Left lung (tissue), 4 donors: ENCODE measurements at regions not wholly inside any gene's neighbourhood (a gene's known extent, or its start where the extent isn't known, plus 50 kb on each side); places are given as distances from the start of the nearest gene placed in this dataset.
"Not testable (repeated sequence)": the region's sequence is repeated elsewhere in the genome, so short reads cannot be mapped to it uniquely, and the experiment has no call there.

Source experiments
- ATAC-seq: fragments of 200-7000 bp; cut with Tn5 transposase; one replicate; pipeline ENCODE4 v1.9.1; 2020; ENCODE audit warnings: moderate library complexity
- DNase-seq, 4 donors: peaks; one replicate each; pipeline ENCODE4 v3.0.0-alpha.2; 2013 to 2020
- H3K27ac ChIP-seq, 2 donors: fragments of 200-600 bp; sonication (generic) in 1 of 2; one replicate each; pipeline versions ENCODE4 v1.5.0 to v1.8.0; 2020 to 2021
- H3K27me3 ChIP-seq, 2 donors: fragments of 200-600 bp; sonication (generic) in 1 of 2; one replicate each; pipeline versions ENCODE4 v1.5.0 to v1.8.0; 2020 to 2021
- H3K36me3 ChIP-seq, 2 donors: fragments of 200-600 bp; sonication (generic) in 1 of 2; one replicate each; pipeline versions ENCODE4 v1.5.0 to v1.8.0; 2020 to 2021
- H3K4me1 ChIP-seq, 2 donors: fragments of 200-600 bp; one replicate each; pipeline ENCODE4 v1.8.0; 2021
- H3K4me3 ChIP-seq, 2 donors: fragments of 200-600 bp; sonication (generic) in 1 of 2; one replicate each; pipeline versions ENCODE4 v1.5.0 to v1.8.0; 2020 to 2021; ENCODE audit warnings: mild to moderate bottlenecking in 1 of 2
- H3K9me3 ChIP-seq, 2 donors: fragments of 200-600 bp; sonication (generic) in 1 of 2; one replicate each; pipeline versions ENCODE4 v1.5.0 to v1.8.0; 2020 to 2021
- CTCF ChIP-seq, 2 donors: fragments of 200-600 bp; sonication (generic) in 1 of 2; IDR thresholded peaks; one replicate each; pipeline versions ENCODE4 v1.5.0 to v1.8.0; 2021; ENCODE audit warnings: antibody characterized with exemption in 2 of 2
- intact Hi-C, 2 donors: fragments of 100-400 bp; cut with DNase I; formaldehyde crosslinking; loops; one replicate each; pipeline versions ENCODE4 v1.11.2 to v1.14.2; 2022
- donor health status: DM: no; HTN: yes; CAD: no.
- donor health status: DM: no; HTN: no; CAD: no.

GRCh38 chr7:64429232-64429631 is 115.5 kb downstream of the ZNF736 start:
- no peak for TF ChIP-seq CTCF (IDR thresholded peaks at IDR 0.05)
- Histone ChIP-seq H3K9me3 (peaks cover 0 to 40% of the 10 kb centered on the region in 2 donors), H3K4me3 (no peak overlapping the region), H3K27ac (no peak overlapping the region), H3K27me3 (no peaks in the 10 kb centered on the region), H3K36me3 (no peaks in the 10 kb centered on the region), H3K4me1 (no peaks in the 10 kb centered on the region)
- no peak for DNase-seq
- intact Hi-C loops: no loop called here
- no peak for ATAC-seq

- H3K27ac ChIP-seq, ATAC-seq, H3K36me3 ChIP-seq, intact Hi-C loops, DNase-seq, H3K4me1 ChIP-seq, H3K27me3 ChIP-seq, H3K4me3 ChIP-seq: not testable (repeated sequence)
- peaks cover 0 to 40% of the 10 kb centered on the region in 2 donors for H3K9me3 ChIP-seq
Measured at GRCh38 chr7:64425436-64425835, 111.7 kb downstream of the ZNF736 start.

DNA sequence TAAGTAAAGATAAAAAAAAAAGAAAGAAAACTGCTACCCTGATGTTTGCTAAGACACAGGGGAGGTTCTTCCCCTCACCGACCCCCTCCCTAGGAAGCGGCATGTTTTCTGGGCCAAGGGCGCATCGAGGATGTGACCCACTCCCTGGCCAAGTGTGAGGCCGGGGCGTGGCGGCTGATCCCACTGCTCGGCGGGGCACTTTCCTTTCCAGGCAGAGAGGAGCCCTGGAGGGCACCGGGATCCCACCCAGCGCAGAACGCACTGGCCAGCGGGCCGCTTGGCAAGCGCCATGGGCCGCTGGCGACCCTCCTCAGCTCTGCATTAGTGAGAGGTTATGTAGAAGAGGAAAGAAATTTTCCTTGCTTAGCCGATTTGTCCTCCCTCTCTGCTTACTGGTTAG is 93.4 kb downstream of the ZNF736 start:
- no peaks in the 10 kb centered on the region for H3K4me1 ChIP-seq
- no peaks in the 10 kb centered on the region for H3K36me3 ChIP-seq
- TF ChIP-seq CTCF (IDR thresholded peaks at IDR 0.05): no peak
- DNase-seq (peak in 1 of 4 donors; percentile 63), ATAC-seq (no peak)
- intact Hi-C loops: no loop called here
- no peaks in the 10 kb centered on the region for H3K27me3 ChIP-seq
- H3K27ac ChIP-seq: no peak overlapping the region
- no peak overlapping the region for H3K4me3 ChIP-seq
- peaks cover 0 to 60% of the 10 kb centered on the region in 2 donors for H3K9me3 ChIP-seq
